ENCODE measurements at regions not wholly inside any gene's neighbourhood (a gene's known extent, or its start where the extent isn't known, plus 50 kb on each side); places are given as distances from the start of the nearest gene placed in this dataset.

- TF ChIP-seq EZH2 (IDR thresholded peaks at IDR 0.05; ENCODE audit: borderline replicate concordance, low read depth, low read length, severe bottlenecking), result no peak
- no peak for TF ChIP-seq CTCF (IDR thresholded peaks at IDR 0.05; ENCODE audit: borderline replicate concordance, extremely low read depth, low read length, poor library complexity, severe bottlenecking)
- H2AFZ ChIP-seq (ENCODE audit: low read depth, low read length), result no peak overlapping the region
- ATAC-seq (ENCODE audit: insufficient read depth, low read depth) (no peak), DNase-seq (no peak)
- no peak overlapping the region for H3K9ac ChIP-seq (ENCODE audit: low read depth, low read length)
- no peak overlapping the region for H3K27ac ChIP-seq (ENCODE audit: low read length)
- no peaks in the 10 kb centered on the region for H4K20me1 ChIP-seq (ENCODE audit: insufficient read depth, low read length)
- no peak overlapping the region for H3K4me2 ChIP-seq (ENCODE audit: insufficient read depth, low read length)
- no peak overlapping the region for H3K4me3 ChIP-seq (ENCODE audit: low read depth in 1 of 2, low read length in 2 of 2)
- no peaks in the 10 kb centered on the region for H3K79me2 ChIP-seq (ENCODE audit: insufficient read depth, low read length)
- H3K9me3 ChIP-seq (ENCODE audit: insufficient read depth, low read length, severe bottlenecking), result no peaks in the 10 kb centered on the region
- H3K4me1 ChIP-seq (ENCODE audit: insufficient read depth, low read length), result no peaks in the 10 kb centered on the region
- peaks cover under 1% of the 10 kb centered on the region for H3K27me3 ChIP-seq (ENCODE audit: insufficient read depth, low read length, poor library complexity)
- no peaks in the 10 kb centered on the region for H3K36me3 ChIP-seq (ENCODE audit: insufficient read depth, low read length)
These were observed 63.1 kb downstream of the BBS10 start for GRCh38 chr12:76284816-76285750.

- no peak for TF ChIP-seq CTCF (IDR thresholded peaks at IDR 0.05; ENCODE audit: borderline replicate concordance, extremely low read depth, low read length, poor library complexity, severe bottlenecking)
- no peak for TF ChIP-seq EZH2 (IDR thresholded peaks at IDR 0.05; ENCODE audit: borderline replicate concordance, low read depth, low read length, severe bottlenecking)
- no peak for DNase-seq
- no peak overlapping the region for H2AFZ ChIP-seq (ENCODE audit: low read depth, low read length)
These were observed 65.5 kb downstream of the BBS10 start for GRCh38 chr12:76282744-76283143.

GRCh38 chr12:76277480-76277879, 70.7 kb downstream of the BBS10 start:
- Histone ChIP-seq H3K9me3 (ENCODE audit: insufficient read depth, low read length, severe bottlenecking) (no peaks in the 10 kb centered on the region), H3K4me1 (ENCODE audit: insufficient read depth, low read length) (no peaks in the 10 kb centered on the region), H3K79me2 (ENCODE audit: insufficient read depth, low read length) (no peaks in the 10 kb centered on the region), H3K4me2 (ENCODE audit: insufficient read depth, low read length) (no peak overlapping the region), H3K36me3 (ENCODE audit: insufficient read depth, low read length) (no peaks in the 10 kb centered on the region), H3K4me3 (ENCODE audit: low read depth in 1 of 2, low read length in 2 of 2) (no peak overlapping the region), H3K27me3 (ENCODE audit: insufficient read depth, low read length, poor library complexity) (peaks cover 3% of the 10 kb centered on the region), H4K20me1 (ENCODE audit: insufficient read depth, low read length) (no peaks in the 10 kb centered on the region), H3K9ac (ENCODE audit: low read depth, low read length) (no peak overlapping the region), H2AFZ (ENCODE audit: low read depth, low read length) (no peak overlapping the region), H3K27ac (ENCODE audit: low read length) (no peak overlapping the region)
- DNase-seq (no peak), ATAC-seq (ENCODE audit: insufficient read depth, low read depth) (no peak)
- TF ChIP-seq CTCF (IDR thresholded peaks at IDR 0.05; ENCODE audit: borderline replicate concordance, extremely low read depth, low read length, poor library complexity, severe bottlenecking) (no peak), EZH2 (IDR thresholded peaks at IDR 0.05; ENCODE audit: borderline replicate concordance, low read depth, low read length, severe bottlenecking) (no peak)

More at GRCh38 chr12:76282744-76283143, 65.5 kb downstream of the BBS10 start:
- Histone ChIP-seq H4K20me1 (ENCODE audit: insufficient read depth, low read length) (no peaks in the 10 kb centered on the region), H3K79me2 (ENCODE audit: insufficient read depth, low read length) (no peaks in the 10 kb centered on the region), H3K9ac (ENCODE audit: low read depth, low read length) (no peak overlapping the region), H3K4me3 (ENCODE audit: low read depth in 1 of 2, low read length in 2 of 2) (no peak overlapping the region), H3K9me3 (ENCODE audit: insufficient read depth, low read length, severe bottlenecking) (no peaks in the 10 kb centered on the region), H3K27ac (ENCODE audit: low read length) (no peak overlapping the region), H3K4me1 (ENCODE audit: insufficient read depth, low read length) (no peaks in the 10 kb centered on the region), H3K4me2 (ENCODE audit: insufficient read depth, low read length) (no peak overlapping the region), H3K36me3 (ENCODE audit: insufficient read depth, low read length) (no peaks in the 10 kb centered on the region), H3K27me3 (ENCODE audit: insufficient read depth, low read length, poor library complexity) (peaks cover 3% of the 10 kb centered on the region)
- ATAC-seq (ENCODE audit: insufficient read depth, low read depth), result no peak
